Endothelial cell of umbilical vein (primary cell): ENCODE measurements at regions not wholly inside any gene's neighbourhood (a gene's known extent, or its start where the extent isn't known, plus 50 kb on each side); places are given as distances from the start of the nearest gene placed in this dataset.

Experiments used
- CTCF ChIP-seq, 2 donors: IDR thresholded peaks; 1 replicate in 1 of 2; 2 replicates in 1 of 2; pipeline ENCODE4 v1.5.1; 2011; ENCODE audit warnings: low read length in 2 of 2, mild to moderate bottlenecking in 2 of 2, moderate library complexity in 2 of 2, control low read depth in 1 of 2, inconsistent platforms in 1 of 2, low read depth in 1 of 2; ENCODE audit not compliant: insufficient read depth in 1 of 2; ENCODE audit errors: extremely low read depth in 1 of 2
- MAX ChIP-seq: IDR thresholded peaks from 2 replicates; pipeline ENCODE4 v1.6.1; 2011; ENCODE audit not compliant: insufficient read depth, insufficient read length
- POLR2A ChIP-seq: IDR thresholded peaks from 2 replicates; pipeline ENCODE4 v1.6.1; 2012; ENCODE audit warnings: low read depth, mild to moderate bottlenecking, control low read depth, low read length

DNA sequence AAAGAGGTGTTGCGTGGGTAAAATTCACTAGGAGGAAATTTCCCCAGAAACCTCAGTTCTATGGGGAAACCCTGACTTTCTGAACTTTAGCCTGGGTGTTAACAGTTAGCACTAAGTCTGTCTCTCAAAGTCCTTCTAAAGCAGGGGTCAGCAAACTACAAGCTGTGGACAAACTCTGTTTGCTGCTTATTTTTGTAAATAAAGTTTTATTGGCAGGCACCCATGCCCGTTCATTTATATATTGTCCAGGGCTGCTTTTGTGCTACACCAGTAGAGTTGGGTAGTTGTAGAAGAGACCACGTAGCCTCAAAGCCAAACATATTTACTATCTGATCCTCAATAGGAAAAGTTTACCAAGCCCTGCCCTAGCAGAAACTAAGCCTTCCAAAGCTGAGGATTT, 159.7 kb downstream of the USP31 start:
- TF ChIP-seq CTCF (IDR thresholded peaks at IDR 0.05; ENCODE audit: extremely low read depth in 1 of 2, insufficient read depth in 1 of 2, low read depth in 1 of 2, low read length in 2 of 2) = no peak
- no peak for TF ChIP-seq POLR2A
- TF ChIP-seq MAX = no peak
